Upper lobe of left lung (tissue), 6 donors: ENCODE measurements at regions not wholly inside any gene's neighbourhood (a gene's known extent, or its start where the extent isn't known, plus 50 kb on each side); places are given as distances from the start of the nearest gene placed in this dataset.

Source experiments
- ATAC-seq, 2 donors: fragments of 200-7000 bp; cut with Tn5 transposase; one replicate each; pipeline ENCODE4 v1.9.1; 2022; ENCODE audit warnings: mild to moderate bottlenecking in 2 of 2, moderate library complexity in 2 of 2; ENCODE audit not compliant: low FRiP score in 2 of 2
- DNase-seq, 2 donors: peaks; one replicate each; pipeline ENCODE4 v3.0.0-alpha.2; 2019 to 2020
- H3K27ac ChIP-seq, 4 donors: fragments of 200-600 bp; sonication (generic); one replicate each; pipeline ENCODE4 v1.5.1; 2016 to 2019
- H3K27me3 ChIP-seq, 4 donors: fragments of 200-600 bp; sonication (generic); one replicate each; pipeline ENCODE4 v1.5.1; 2017 to 2019
- H3K36me3 ChIP-seq, 4 donors: fragments of 200-600 bp; sonication (generic); one replicate each; pipeline ENCODE4 v1.5.1; 2016 to 2019
- H3K4me1 ChIP-seq, 4 donors: fragments of 200-600 bp; sonication (generic); one replicate each; pipeline ENCODE4 v1.5.1; 2018 to 2019
- H3K4me3 ChIP-seq, 4 donors: fragments of 200-600 bp; sonication (generic); one replicate each; pipeline ENCODE4 v1.5.1; 2017 to 2019; ENCODE audit warnings: mild to moderate bottlenecking in 2 of 4, moderate library complexity in 1 of 4
- H3K9me3 ChIP-seq, 4 donors: fragments of 200-600 bp; sonication (generic); one replicate each; pipeline ENCODE4 v1.5.1; 2018 to 2019
- CTCF ChIP-seq, 6 experiments: fragments of 450-650 bp in 4 of 6; fragments of 200-600 bp in 2 of 6; sonication (generic) in 2 of 6; IDR thresholded peaks; one replicate each; pipeline ENCODE4 v1.5.1; 2016 to 2019; ENCODE audit warnings: antibody characterized with exemption in 6 of 6
- EP300 ChIP-seq, 4 donors: sonication (generic); formaldehyde crosslinking; IDR thresholded peaks; one replicate each; pipeline ENCODE4 v1.5.1; 2017; ENCODE audit warnings: antibody characterized with exemption in 4 of 4, control low read depth in 2 of 4
- POLR2A ChIP-seq, 4 donors: fragments of 450-650 bp; IDR thresholded peaks; one replicate each; pipeline ENCODE4 v1.5.1; 2016 to 2017; ENCODE audit warnings: antibody characterized with exemption in 4 of 4, mild to moderate bottlenecking in 2 of 4
- POLR2AphosphoS5 ChIP-seq, 2 donors: sonication (generic); formaldehyde crosslinking; IDR thresholded peaks; one replicate each; pipeline ENCODE4 v1.5.1; 2017; ENCODE audit warnings: antibody characterized with exemption in 2 of 2
- WGBS, 2 donors: methylation state at CpG; one replicate each; pipeline ENCODE4 v1.1.5; 2017 to 2018; 5-methylcytosine and 5-hydroxymethylcytosine counted together
- donor health status: DM: no; HTN: no; CAD: no; lungs with moderate emphysema.
- donor health status: DM: no; HTN: yes; CAD: no; lungs with severe emphysema.

- Histone ChIP-seq H3K4me1 (no peaks in the 10 kb centered on the region), H3K4me3 (no peak overlapping the region), H3K27ac (no peak overlapping the region), H3K9me3 (no peaks in the 10 kb centered on the region), H3K27me3 (no peaks in the 10 kb centered on the region), H3K36me3 (no peaks in the 10 kb centered on the region)
- WGBS, 2 donors, result 62 to 63% methylated on average over 4 of the region's 4 CpGs
- no peak for DNase-seq
- TF ChIP-seq POLR2A (IDR thresholded peaks at IDR 0.05) (no peak), POLR2AphosphoS5 (IDR thresholded peaks at IDR 0.05) (no peak), EP300 (IDR thresholded peaks at IDR 0.05) (no peak), CTCF (IDR thresholded peaks at IDR 0.05) (no peak)
- ATAC-seq, result no peak
These were observed 507.6 kb downstream of the CETN3 start for GRCh38 chr5:89901983-89902382.

GRCh38 chr5:89901346-89901745 lies 508.2 kb downstream of the CETN3 start:
- Histone ChIP-seq H3K9me3 (peaks cover 0 to under 1% (median 0%) of the 10 kb centered on the region in 4 donors), H3K4me1 (no peaks in the 10 kb centered on the region), H3K27me3 (no peaks in the 10 kb centered on the region), H3K36me3 (no peaks in the 10 kb centered on the region), H3K27ac (no peak overlapping the region), H3K4me3 (no peak overlapping the region)
- no peak for TF ChIP-seq CTCF (IDR thresholded peaks at IDR 0.05)
- TF ChIP-seq POLR2A (IDR thresholded peaks at IDR 0.05), result no peak
- TF ChIP-seq POLR2AphosphoS5 (IDR thresholded peaks at IDR 0.05), result no peak
- no peak for TF ChIP-seq EP300 (IDR thresholded peaks at IDR 0.05)
- ATAC-seq (no peak), DNase-seq (no peak)
- WGBS, 2 donors, result 49 to 63% methylated on average over 1 of the region's 1 CpG

GRCh38 chr5:89900346-89900745 lies 509.2 kb downstream of the CETN3 start:
- TF ChIP-seq POLR2AphosphoS5 (IDR thresholded peaks at IDR 0.05), result no peak
- no peak for TF ChIP-seq POLR2A (IDR thresholded peaks at IDR 0.05)
- TF ChIP-seq CTCF (IDR thresholded peaks at IDR 0.05), result no peak
- no peak for TF ChIP-seq EP300 (IDR thresholded peaks at IDR 0.05)
- no peaks in the 10 kb centered on the region for H3K4me1 ChIP-seq
- no peak overlapping the region for H3K27ac ChIP-seq
- WGBS, 2 donors, result 80 to 91% methylated on average over 1 of the region's 1 CpG
- H3K9me3 ChIP-seq, result peaks cover 0 to 3% (median 0%) of the 10 kb centered on the region in 4 donors
- no peak overlapping the region for H3K4me3 ChIP-seq
- H3K36me3 ChIP-seq, result no peaks in the 10 kb centered on the region
- ATAC-seq (no peak), DNase-seq (no peak)
- H3K27me3 ChIP-seq, result no peaks in the 10 kb centered on the region

GRCh38 chr5:89899559-89899958 lies 510.0 kb downstream of the CETN3 start:
- Histone ChIP-seq H3K9me3 (peaks cover 0 to 3% (median 0%) of the 10 kb centered on the region in 4 donors), H3K27me3 (no peaks in the 10 kb centered on the region), H3K4me3 (no peak overlapping the region), H3K36me3 (no peaks in the 10 kb centered on the region), H3K27ac (no peak overlapping the region), H3K4me1 (no peaks in the 10 kb centered on the region)
- DNase-seq, result no peak
- no peak for TF ChIP-seq EP300 (IDR thresholded peaks at IDR 0.05)
- TF ChIP-seq POLR2AphosphoS5 (IDR thresholded peaks at IDR 0.05), result no peak
- no peak for TF ChIP-seq POLR2A (IDR thresholded peaks at IDR 0.05)
- TF ChIP-seq CTCF (IDR thresholded peaks at IDR 0.05), result no peak
- no peak for ATAC-seq

GRCh38 chr5:89893546-89893945 lies 516.0 kb downstream of the CETN3 start:
- TF ChIP-seq EP300 (IDR thresholded peaks at IDR 0.05) (no peak), POLR2AphosphoS5 (IDR thresholded peaks at IDR 0.05) (no peak), POLR2A (IDR thresholded peaks at IDR 0.05) (no peak), CTCF (IDR thresholded peaks at IDR 0.05) (no peak)
- ATAC-seq, result no peak
- WGBS, 2 donors, result 74 to 81% methylated on average over 2 of the region's 2 CpGs

More at GRCh38 chr5:89893546-89893945, 516.0 kb downstream of the CETN3 start:
- Histone ChIP-seq H3K4me3 (no peak overlapping the region), H3K9me3 (peaks cover 3 to 17% (median 7%) of the 10 kb centered on the region in 4 donors), H3K27ac (no peak overlapping the region), H3K27me3 (no peaks in the 10 kb centered on the region), H3K36me3 (no peaks in the 10 kb centered on the region), H3K4me1 (no peaks in the 10 kb centered on the region)
- DNase-seq, result no peak
